GM10266 (cell line): ENCODE measurements at regions not wholly inside any gene's neighbourhood (a gene's known extent, or its start where the extent isn't known, plus 50 kb on each side); places are given as distances from the start of the nearest gene placed in this dataset.

ENCODE experiments used
- DNase-seq: peaks from one replicate; pipeline ENCODE4 v3.0.0; 2012; ENCODE audit errors: extremely low spot score
- TF ChIP-seq, protein P1 (sequence below): IDR thresholded peaks from 2 replicates; pipeline ENCODE4 v1.5.1; 2012; ENCODE audit warnings: mild to moderate bottlenecking, low read depth; ENCODE audit not compliant: control insufficient read depth, insufficient read depth; ENCODE audit errors: missing control alignments

DNA sequence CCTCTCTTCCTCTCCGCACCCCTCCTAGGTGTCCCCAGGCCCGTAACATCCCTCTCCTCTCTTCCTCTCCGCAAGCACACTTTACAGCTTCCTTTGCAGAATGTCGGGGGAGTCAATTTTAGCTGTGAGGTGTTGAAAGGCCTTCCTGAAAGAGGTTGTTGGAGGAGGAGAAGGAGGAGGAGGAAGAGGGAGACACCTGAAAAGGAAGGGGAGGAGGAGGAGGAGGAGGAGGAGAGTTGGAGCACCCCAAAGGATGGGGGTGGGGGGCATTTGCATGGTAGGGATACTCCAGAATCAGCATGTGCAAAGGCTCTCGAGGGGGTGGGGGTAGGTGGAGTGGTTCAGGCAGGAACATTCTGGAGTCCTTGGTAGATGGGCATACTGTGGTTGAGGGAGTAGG, 1045.1 kb downstream of the TBC1D22A start:
- TF ChIP-seq, protein P1, sequence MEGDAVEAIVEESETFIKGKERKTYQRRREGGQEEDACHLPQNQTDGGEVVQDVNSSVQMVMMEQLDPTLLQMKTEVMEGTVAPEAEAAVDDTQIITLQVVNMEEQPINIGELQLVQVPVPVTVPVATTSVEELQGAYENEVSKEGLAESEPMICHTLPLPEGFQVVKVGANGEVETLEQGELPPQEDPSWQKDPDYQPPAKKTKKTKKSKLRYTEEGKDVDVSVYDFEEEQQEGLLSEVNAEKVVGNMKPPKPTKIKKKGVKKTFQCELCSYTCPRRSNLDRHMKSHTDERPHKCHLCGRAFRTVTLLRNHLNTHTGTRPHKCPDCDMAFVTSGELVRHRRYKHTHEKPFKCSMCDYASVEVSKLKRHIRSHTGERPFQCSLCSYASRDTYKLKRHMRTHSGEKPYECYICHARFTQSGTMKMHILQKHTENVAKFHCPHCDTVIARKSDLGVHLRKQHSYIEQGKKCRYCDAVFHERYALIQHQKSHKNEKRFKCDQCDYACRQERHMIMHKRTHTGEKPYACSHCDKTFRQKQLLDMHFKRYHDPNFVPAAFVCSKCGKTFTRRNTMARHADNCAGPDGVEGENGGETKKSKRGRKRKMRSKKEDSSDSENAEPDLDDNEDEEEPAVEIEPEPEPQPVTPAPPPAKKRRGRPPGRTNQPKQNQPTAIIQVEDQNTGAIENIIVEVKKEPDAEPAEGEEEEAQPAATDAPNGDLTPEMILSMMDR = no peak
- no peak for DNase-seq

DNA sequence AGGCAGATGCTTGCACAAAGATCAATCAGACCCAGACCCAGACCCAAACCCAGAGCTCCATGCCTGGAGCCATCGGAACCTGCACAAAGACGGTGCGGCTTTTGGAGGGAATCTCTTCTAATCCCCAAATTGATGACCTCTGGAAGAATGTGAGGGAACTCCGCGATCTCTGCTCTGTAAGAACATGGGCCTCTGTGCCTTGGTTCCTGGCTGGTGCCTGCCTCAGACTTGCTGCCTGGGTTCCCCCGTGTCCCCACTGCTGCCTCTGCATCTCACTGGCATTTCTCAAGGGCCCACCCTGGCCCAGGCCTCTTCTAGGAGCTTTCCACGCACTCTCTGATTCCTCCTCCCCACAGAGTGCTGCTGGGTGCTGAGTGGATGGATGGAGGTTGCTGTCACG, 1044.4 kb downstream of the TBC1D22A start:
- TF ChIP-seq, protein P1 = no peak
- DNase-seq = no peak

DNA sequence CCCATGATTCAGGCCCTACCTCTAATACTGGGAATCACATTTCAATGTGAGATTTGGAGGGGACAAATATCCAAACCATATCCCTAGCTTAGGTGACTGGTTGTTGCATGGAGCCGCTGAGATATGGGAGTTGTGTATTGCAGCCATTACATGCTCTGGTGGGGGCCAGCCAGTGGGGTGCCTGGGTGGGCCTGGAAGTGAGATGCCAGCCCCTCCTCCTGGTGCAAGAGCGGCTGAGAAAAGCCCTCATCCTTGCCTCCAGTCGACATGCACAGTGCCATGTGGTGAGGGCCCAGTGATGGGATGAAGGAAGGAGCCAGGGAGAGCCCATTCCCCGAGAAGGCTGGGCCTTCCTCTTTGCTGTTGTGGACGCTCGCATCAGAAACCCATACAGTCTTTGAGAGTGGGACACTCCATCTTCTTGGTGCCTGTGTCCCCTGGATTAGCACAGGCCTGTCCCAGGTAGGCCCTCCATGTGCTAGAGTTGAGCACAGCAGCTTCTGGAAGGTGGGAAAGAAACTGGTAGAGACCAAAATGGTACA, 1043.0 kb downstream of the TBC1D22A start:
- no peak for DNase-seq
- TF ChIP-seq, protein P1 = no peak

DNA sequence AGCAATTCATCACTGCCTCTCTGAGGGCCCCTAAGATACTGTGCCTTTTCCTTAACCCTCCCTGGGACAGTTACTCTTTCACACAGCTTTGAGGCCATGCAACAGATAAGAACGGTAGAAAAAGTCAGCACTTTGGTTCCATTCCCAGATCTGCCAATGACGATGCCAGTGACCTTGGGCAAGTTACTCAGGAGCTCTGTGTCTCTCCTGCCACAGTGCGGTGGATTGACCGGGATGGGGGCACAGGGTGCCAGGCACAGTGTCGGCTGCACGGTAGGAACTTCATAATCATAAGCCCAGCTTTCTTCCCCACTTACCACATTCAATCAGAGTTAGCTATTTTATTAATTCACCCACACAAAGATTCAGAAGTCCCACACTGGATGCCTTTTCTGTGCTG, 1041.8 kb downstream of the TBC1D22A start:
- no peak for DNase-seq
- TF ChIP-seq, protein P1 = no peak

DNA sequence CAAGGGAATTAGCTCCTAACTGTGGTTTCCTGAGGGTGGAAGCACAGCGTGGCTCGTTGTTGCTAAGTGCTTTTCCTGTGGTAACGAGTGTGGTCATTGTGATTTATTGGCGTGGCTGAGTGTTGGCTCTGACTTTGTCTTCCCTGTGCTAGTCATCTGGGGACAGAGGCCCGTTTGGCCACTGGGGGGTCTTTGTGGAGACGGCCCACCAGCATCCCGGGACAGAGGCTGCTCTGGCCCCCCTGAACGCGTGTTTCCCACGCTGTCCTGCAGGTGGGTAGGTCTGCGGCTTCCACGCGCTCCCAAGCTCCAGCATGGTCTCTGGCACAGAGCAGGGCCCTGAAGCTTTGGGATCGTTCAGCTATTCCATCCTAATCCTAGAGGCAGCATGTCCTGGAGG, 1040.0 kb downstream of the TBC1D22A start:
- TF ChIP-seq, protein P1 = no peak
- DNase-seq = no peak

DNA sequence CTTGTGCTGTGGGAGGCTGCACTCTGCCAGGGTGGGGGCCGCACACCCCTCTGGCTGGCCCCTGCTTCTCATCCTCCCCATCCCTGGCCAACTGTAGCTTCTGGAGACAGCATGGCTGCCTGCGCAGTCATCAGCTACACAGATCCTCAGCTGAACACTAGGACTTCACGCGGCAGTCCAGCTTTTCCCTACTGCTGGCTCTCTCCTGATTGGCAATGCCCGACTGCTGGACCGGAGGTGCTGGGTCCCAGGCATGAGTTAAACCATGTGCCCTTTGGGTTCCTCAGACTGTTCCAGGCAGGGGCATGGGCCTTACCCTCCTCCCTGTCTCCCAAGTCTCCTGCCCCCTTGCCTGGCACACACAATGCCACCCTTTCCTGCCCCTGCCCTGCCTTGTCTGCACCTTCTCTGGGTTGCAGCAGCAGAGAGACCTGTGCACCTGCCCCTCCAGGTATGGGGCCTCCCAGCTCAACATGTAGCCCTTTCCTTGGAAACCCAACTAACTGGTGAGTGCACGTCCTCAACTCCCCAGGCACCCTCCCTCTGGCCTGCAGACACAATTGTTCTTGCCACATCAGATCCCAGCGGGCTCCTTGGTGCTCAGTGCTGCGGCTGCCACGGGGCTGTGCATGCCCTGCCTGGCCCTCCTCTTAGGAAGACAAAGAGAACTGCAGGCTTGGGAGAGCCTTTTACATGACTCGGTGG, 1039.2 kb downstream of the TBC1D22A start:
- TF ChIP-seq, protein P1 = no peak
- DNase-seq = no peak

DNA sequence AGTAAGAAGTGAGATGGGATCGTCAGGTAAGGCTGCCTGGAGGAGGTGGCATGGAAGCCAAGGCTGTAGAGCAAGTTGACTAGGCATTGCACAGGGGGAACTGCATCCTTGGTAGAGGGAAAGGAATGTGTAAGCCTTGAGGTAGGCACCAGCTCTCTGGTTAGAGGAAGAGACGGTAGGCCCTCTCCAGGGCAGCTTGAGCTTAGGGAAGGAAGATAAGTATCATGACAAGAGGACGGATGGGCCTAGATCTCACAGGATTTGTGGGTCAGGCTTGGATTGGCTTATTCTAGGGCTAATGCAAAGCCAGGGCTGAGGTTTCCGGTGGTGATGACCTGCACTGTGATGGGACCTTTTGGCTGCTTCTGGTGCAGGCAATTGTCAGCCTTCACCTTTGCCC, 1035.8 kb downstream of the TBC1D22A start:
- TF ChIP-seq, protein P1 = no peak
- DNase-seq = no peak
